Nephron progenitor cell (in vitro differentiated cells): ENCODE measurements at regions not wholly inside any gene's neighbourhood (a gene's known extent, or its start where the extent isn't known, plus 50 kb on each side); places are given as distances from the start of the nearest gene placed in this dataset.

Source experiments
- DNase-seq: peaks from one replicate; pipeline ENCODE4 v3.0.0; 2021
- H3K27ac Mint-ChIP-seq: 2 replicates; pipeline ENCODE4 v1.8.0; 2021; ENCODE audit warnings: mild to moderate bottlenecking, moderate library complexity, mixed read lengths
- H3K27me3 Mint-ChIP-seq: 2 replicates; pipeline ENCODE4 v1.8.0; 2021; ENCODE audit warnings: mild to moderate bottlenecking, low read depth, mixed read lengths; ENCODE audit not compliant: poor library complexity
- H3K36me3 Mint-ChIP-seq: 2 replicates; pipeline ENCODE4 v1.8.0; 2021; ENCODE audit warnings: low read depth, mixed read lengths
- H3K4me1 Mint-ChIP-seq: 2 replicates; pipeline ENCODE4 v1.8.0; 2021; ENCODE audit warnings: mixed read lengths
- H3K4me3 Mint-ChIP-seq: 2 replicates; pipeline ENCODE4 v1.8.0; 2021; ENCODE audit warnings: mild to moderate bottlenecking, moderate library complexity, mixed read lengths
- H3K9me3 Mint-ChIP-seq: 2 replicates; pipeline ENCODE4 v1.8.0; 2021; ENCODE audit warnings: mild to moderate bottlenecking, moderate library complexity, mixed read lengths
- TF ChIP-seq, protein P1 (sequence below): fragments of 200-600 bp; sonication (generic); IDR thresholded peaks from 2 replicates; pipeline ENCODE4 v1.5.0; 2021; ENCODE audit warnings: antibody characterized with exemption

DNA sequence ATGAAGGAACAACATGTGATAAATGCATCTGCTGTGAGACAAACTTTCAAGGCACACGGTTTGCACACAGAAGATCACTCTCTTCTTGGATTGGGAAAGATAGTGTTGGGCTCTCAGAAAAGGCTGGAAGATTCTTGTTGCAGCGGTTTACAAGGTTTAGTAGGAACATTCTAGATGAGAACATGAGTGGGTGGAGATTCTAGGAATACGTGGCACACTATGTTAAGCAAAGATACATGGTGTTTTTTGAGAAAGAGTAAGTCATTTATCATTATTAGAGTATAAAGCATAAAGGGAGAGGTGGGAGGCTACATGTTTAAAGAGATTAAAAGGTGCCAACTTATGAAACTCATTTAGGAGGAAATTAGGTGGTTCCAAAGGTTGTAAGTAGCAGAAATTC is 348.8 kb upstream of the HS3ST1 start:
- no peak for DNase-seq
- Mint-ChIP-seq H3K27ac (no peak overlapping the region), H3K36me3 (no peaks in the 10 kb centered on the region), H3K4me3 (no peak overlapping the region), H3K27me3 (peaks cover 4% of the 10 kb centered on the region), H3K9me3 (no peaks in the 10 kb centered on the region), H3K4me1 (no peaks in the 10 kb centered on the region)
- TF ChIP-seq, protein P1, sequence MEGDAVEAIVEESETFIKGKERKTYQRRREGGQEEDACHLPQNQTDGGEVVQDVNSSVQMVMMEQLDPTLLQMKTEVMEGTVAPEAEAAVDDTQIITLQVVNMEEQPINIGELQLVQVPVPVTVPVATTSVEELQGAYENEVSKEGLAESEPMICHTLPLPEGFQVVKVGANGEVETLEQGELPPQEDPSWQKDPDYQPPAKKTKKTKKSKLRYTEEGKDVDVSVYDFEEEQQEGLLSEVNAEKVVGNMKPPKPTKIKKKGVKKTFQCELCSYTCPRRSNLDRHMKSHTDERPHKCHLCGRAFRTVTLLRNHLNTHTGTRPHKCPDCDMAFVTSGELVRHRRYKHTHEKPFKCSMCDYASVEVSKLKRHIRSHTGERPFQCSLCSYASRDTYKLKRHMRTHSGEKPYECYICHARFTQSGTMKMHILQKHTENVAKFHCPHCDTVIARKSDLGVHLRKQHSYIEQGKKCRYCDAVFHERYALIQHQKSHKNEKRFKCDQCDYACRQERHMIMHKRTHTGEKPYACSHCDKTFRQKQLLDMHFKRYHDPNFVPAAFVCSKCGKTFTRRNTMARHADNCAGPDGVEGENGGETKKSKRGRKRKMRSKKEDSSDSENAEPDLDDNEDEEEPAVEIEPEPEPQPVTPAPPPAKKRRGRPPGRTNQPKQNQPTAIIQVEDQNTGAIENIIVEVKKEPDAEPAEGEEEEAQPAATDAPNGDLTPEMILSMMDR = no peak

DNA sequence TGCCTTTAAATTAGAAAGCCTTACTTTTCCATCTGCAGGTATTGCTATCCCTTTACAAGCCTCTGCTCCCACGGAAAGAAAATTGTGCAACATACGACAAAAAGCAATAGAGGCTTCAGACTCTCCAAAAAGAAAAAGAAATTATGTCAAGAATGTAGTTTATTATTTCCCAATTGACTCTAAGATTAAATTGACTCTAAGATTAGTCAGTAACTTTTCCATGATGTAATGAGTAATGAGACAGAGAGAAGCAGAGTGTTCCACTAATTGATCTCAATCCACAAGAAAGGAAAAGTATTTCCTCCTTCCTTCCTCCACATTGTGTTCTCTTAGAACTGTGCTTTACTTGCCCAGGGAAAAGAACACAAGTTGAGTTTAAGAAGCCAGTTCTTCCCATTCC is 345.7 kb upstream of the HS3ST1 start:
- Mint-ChIP-seq H3K27ac (no peak overlapping the region), H3K9me3 (no peaks in the 10 kb centered on the region), H3K36me3 (no peaks in the 10 kb centered on the region), H3K27me3 (no peaks in the 10 kb centered on the region), H3K4me3 (no peak overlapping the region), H3K4me1 (no peaks in the 10 kb centered on the region)
- no peak for DNase-seq
- TF ChIP-seq, protein P1 = no peak

DNA sequence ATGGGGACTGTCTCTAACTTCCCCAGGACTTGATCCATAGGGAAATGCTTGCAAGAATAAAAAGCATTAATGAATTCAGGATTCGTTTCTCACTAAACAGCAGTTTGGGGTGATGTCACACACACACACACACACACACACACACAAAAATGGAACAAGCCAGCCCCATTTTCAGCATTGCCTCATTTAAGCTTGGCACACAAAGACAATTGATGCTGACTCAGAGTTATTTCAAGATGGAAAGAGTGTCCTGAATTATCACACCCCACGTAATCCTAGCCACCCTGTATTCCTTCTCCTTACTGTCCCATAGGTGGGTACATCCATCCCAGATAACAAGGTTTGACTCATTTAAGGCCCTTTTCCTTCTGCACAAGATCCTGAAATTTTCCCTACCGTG is 345.1 kb upstream of the HS3ST1 start:
- Mint-ChIP-seq H3K4me1 (no peaks in the 10 kb centered on the region), H3K27ac (no peak overlapping the region), H3K36me3 (no peaks in the 10 kb centered on the region), H3K4me3 (no peak overlapping the region), H3K9me3 (no peaks in the 10 kb centered on the region), H3K27me3 (no peaks in the 10 kb centered on the region)
- TF ChIP-seq, protein P1 = no peak
- DNase-seq = no peak

DNA sequence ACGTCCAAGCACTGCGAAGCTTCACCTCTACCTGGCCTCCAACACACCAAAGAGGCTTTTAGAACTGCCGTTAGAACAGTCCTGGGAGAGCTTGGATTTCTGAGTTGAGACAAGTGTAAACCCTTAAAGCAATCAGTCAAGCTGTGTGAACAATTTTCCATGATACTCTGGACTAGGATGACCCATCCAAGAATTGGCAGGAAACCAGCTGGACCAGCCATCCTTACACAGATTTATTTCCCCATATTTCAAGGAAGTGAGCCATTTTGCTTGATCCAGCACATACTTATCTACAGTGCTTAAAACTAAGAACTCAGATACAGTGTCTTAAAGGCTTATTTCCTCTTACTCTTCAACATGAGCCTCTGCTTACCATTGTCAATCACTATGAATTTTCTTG is 340.7 kb upstream of the HS3ST1 start:
- TF ChIP-seq, protein P1 = no peak
- H3K27me3 Mint-ChIP-seq = no peaks in the 10 kb centered on the region
- H3K9me3 Mint-ChIP-seq = no peaks in the 10 kb centered on the region
- no peaks in the 10 kb centered on the region for H3K4me1 Mint-ChIP-seq
- H3K36me3 Mint-ChIP-seq = no peaks in the 10 kb centered on the region
- no peak overlapping the region for H3K27ac Mint-ChIP-seq
- H3K4me3 Mint-ChIP-seq = no peak overlapping the region
- DNase-seq = no peak

DNA sequence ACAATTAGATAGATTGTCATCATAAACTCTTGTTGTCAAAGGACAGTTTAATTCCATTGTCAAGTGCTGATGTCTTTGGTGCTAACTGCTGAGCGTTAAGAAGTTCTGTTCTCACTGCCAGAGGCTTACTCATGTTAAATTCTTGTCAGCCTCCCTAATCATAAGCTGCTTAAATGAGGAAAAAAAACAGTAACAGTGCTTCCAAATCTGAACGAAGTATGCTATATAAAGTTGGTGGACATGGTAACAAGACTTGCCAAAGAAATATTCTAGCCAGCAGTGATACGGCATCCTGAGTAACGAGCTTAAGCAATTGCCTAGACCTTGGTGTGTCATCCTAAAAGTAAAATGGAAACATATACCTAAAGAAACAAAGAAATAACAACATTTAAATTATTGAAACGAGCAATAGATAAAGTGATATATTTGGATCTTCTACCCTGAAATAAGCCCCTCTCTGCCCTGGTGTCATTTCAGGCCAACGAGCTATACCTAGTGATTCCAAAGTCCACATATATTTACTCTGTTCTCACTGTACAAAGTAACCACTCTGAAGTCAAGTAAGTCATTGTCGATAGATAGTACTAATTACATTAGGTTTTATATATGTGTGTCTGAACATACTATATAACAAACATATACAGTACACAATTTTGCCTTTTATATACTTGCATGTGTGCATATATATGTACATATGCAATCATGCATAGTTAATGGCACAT is 339.7 kb upstream of the HS3ST1 start:
- H3K4me3 Mint-ChIP-seq = no peak overlapping the region
- no peaks in the 10 kb centered on the region for H3K4me1 Mint-ChIP-seq
- no peak for DNase-seq
- no peaks in the 10 kb centered on the region for H3K27me3 Mint-ChIP-seq
- H3K36me3 Mint-ChIP-seq = no peaks in the 10 kb centered on the region
- TF ChIP-seq, protein P1 = no peak
- H3K9me3 Mint-ChIP-seq = no peaks in the 10 kb centered on the region
- H3K27ac Mint-ChIP-seq = no peak overlapping the region

DNA sequence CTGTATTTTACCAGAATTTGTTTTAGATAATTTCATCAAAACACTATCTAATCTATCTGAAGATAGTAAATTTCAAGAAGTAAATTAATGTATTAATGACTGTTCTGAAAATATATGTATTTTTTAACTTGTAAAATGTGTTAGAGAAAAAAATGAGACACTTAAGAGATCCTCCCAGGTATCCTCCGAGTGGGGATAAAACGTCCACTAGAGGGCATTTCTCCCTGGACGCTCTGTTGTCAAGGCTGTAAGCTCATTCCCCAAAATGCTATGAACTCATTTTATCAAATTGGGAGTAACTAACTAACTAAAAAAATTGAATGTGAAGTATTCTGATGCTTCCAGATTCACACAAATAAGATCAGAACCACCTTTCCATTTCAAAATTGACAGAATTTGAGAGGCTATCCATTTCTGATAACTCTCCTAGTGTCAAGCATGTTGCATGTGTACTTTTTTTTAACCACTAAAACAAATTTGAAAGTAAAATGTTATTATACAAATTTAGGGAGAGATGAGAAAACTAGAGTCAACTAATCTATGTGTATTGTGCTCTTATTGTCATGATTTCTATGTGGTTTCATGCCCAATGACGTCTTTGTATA is 337.3 kb upstream of the HS3ST1 start:
- peak; percentile 30 for DNase-seq
- Mint-ChIP-seq H3K4me3 (no peak overlapping the region), H3K36me3 (no peaks in the 10 kb centered on the region), H3K27me3 (no peaks in the 10 kb centered on the region), H3K27ac (no peak overlapping the region), H3K4me1 (no peaks in the 10 kb centered on the region), H3K9me3 (no peaks in the 10 kb centered on the region)
- TF ChIP-seq, protein P1 = peak; percentile 80
